C4-2B (cell line): ENCODE measurements at regions not wholly inside any gene's neighbourhood (a gene's known extent, or its start where the extent isn't known, plus 50 kb on each side); places are given as distances from the start of the nearest gene placed in this dataset.

ENCODE experiments used
- ZFX ChIP-seq: fragments of 450-650 bp; IDR thresholded peaks from 2 replicates; pipeline ENCODE4 v1.6.1; 2017
- TF ChIP-seq, protein P1 (sequence below): fragments of 450-650 bp; conservative IDR thresholded peaks from 2 replicates; pipeline ENCODE4 v1.5.1; 2017; ENCODE audit warnings: mild to moderate bottlenecking

DNA sequence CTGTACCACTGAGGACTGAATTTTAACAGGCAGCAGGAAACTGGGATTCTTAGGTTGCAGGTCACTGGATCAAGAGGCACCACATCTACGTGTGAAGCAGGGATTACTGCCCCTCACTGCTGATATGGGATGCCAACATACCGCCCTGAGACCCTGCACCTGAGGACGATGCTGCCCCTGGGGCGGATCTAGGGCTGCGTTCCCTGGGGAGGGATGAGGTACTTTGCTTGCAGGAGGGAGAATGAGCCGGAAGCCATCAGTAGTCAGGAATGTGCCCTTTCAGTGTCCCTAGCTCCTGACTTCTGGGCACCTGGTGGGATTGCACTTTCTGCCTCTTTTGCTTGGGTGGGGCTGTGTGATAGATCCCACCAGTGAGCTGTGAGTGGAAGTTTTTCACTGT, 122.8 kb downstream of the RPLP1 start:
- TF ChIP-seq, protein P1, sequence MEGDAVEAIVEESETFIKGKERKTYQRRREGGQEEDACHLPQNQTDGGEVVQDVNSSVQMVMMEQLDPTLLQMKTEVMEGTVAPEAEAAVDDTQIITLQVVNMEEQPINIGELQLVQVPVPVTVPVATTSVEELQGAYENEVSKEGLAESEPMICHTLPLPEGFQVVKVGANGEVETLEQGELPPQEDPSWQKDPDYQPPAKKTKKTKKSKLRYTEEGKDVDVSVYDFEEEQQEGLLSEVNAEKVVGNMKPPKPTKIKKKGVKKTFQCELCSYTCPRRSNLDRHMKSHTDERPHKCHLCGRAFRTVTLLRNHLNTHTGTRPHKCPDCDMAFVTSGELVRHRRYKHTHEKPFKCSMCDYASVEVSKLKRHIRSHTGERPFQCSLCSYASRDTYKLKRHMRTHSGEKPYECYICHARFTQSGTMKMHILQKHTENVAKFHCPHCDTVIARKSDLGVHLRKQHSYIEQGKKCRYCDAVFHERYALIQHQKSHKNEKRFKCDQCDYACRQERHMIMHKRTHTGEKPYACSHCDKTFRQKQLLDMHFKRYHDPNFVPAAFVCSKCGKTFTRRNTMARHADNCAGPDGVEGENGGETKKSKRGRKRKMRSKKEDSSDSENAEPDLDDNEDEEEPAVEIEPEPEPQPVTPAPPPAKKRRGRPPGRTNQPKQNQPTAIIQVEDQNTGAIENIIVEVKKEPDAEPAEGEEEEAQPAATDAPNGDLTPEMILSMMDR: no peak
- TF ChIP-seq ZFX: no peak
